ENCODE measurements at regions not wholly inside any gene's neighbourhood (a gene's known extent, or its start where the extent isn't known, plus 50 kb on each side); places are given as distances from the start of the nearest gene placed in this dataset.

DNA sequence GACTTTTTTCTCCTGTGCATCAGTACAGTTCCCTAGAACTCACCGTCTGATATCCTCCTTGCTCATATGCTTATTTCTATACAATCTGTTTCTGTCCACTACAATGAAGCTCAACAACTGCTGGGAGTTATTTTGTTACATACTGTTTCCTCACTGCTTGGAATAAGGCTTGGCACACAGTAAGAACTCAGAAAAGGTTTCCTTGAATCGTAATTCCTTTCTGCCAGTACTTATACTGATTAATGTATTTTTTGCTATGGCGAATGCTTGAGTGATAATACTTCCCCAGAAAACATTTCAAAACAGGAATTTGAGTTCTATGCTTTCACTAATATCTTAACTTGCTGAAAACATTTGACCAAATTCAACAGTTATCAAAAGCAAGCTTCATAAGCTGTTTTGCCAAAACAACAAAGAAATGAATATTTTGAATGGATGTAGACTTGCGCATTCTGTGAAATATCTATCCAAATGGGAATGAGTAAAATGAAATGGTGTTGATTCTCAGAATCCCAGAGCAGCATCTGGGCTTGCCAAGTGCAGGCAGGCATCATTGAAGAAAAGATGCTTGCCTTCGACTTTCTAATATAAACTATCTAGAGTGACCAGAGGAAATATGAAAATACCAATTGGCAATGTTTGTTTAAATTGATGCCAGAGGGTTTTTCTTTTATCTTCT lies 286.3 kb downstream of the RAP2B start:
- no peak for DNase-seq (ENCODE audit: low read depth)
- Histone ChIP-seq H3K36me3 (ENCODE audit: control insufficient read depth, insufficient read depth, low read length) (no peaks in the 10 kb centered on the region), H3K4me3 (ENCODE audit: low read depth, low read length) (no peak overlapping the region), H3K27me3 (ENCODE audit: control insufficient read depth, insufficient read depth, low read length) (no peaks in the 10 kb centered on the region)
- TF ChIP-seq CTCF (IDR thresholded peaks at IDR 0.05; ENCODE audit: insufficient read depth, low read length, poor library complexity, severe bottlenecking), result no peak

GRCh38 chr3:153456833-153457545 lies 295.0 kb downstream of the RAP2B start:
- no peak for DNase-seq (ENCODE audit: low read depth)
- no peaks in the 10 kb centered on the region for H3K36me3 ChIP-seq (ENCODE audit: control insufficient read depth, insufficient read depth, low read length)
- no peaks in the 10 kb centered on the region for H3K27me3 ChIP-seq (ENCODE audit: control insufficient read depth, insufficient read depth, low read length)
- no peak for TF ChIP-seq CTCF (IDR thresholded peaks at IDR 0.05; ENCODE audit: insufficient read depth, low read length, poor library complexity, severe bottlenecking)
- H3K4me3 ChIP-seq (ENCODE audit: low read depth, low read length), result no peak overlapping the region

DNA sequence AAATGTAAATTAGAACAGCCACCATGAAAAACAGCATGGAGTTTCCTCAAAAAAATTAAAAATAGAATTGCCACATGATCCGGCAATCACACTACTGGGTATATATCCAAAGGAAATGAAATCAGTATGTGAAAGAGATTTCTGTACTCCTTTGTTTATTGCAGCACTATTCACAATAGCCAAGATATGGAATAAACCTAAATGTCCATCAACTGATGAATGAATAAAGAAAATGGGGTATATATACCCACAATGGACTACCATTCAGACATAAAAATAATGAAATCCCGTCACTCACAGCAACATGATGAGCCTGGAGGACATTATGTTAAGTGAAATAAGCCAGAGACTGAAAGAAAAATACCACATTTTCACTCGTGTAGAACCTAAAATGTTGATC lies 296.9 kb downstream of the RAP2B start:
- DNase-seq (ENCODE audit: low read depth), result no peak
- H3K36me3 ChIP-seq (ENCODE audit: control insufficient read depth, insufficient read depth, low read length), result no peaks in the 10 kb centered on the region
- TF ChIP-seq CTCF (IDR thresholded peaks at IDR 0.05; ENCODE audit: insufficient read depth, low read length, poor library complexity, severe bottlenecking), result no peak
- no peaks in the 10 kb centered on the region for H3K27me3 ChIP-seq (ENCODE audit: control insufficient read depth, insufficient read depth, low read length)
- no peak overlapping the region for H3K4me3 ChIP-seq (ENCODE audit: low read depth, low read length)

DNA sequence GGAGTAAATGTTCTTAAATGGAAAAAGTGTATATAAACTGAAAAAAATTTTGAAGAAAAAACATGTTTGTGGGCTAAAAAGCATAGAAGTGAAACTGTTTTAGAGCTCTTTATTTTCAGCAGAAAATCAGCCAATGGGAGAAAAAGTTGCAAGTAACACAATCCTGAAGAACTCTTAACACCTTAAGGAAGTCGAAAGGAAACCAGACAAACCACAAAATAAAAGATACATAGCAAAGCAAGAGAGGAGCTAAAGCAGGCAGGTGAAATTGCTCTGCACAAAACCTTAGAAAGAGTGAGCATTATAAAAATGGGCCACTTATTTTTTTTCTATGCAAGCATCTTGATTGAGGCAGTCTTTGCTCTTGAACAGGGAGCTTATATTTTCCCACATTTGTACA lies 300.5 kb downstream of the RAP2B start:
- Histone ChIP-seq H3K27me3 (ENCODE audit: control insufficient read depth, insufficient read depth, low read length) (no peaks in the 10 kb centered on the region), H3K36me3 (ENCODE audit: control insufficient read depth, insufficient read depth, low read length) (no peaks in the 10 kb centered on the region), H3K4me3 (ENCODE audit: low read depth, low read length) (no peak overlapping the region)
- no peak for TF ChIP-seq CTCF (IDR thresholded peaks at IDR 0.05; ENCODE audit: insufficient read depth, low read length, poor library complexity, severe bottlenecking)
- no peak for DNase-seq (ENCODE audit: low read depth)

DNA sequence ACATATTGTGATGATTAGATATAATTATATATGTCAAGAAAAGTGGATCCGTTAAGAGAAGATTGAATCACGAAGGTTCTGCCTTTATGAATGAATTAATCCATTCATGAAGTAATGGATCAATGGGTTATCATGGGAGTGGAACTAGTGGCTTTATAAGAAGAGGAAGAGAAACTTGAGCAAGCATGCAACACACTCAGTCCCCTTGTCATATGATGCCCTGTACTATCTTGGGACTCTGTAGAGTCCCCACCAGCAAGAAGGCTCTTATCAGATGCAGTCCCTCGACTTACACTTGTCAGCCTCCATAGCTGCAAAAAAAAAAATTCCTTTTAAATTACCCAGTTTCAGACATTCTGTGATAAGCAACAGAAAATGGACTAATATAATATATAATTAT lies 301.9 kb downstream of the RAP2B start:
- no peak for DNase-seq (ENCODE audit: low read depth)
- no peak overlapping the region for H3K4me3 ChIP-seq (ENCODE audit: low read depth, low read length)
- no peaks in the 10 kb centered on the region for H3K27me3 ChIP-seq (ENCODE audit: control insufficient read depth, insufficient read depth, low read length)
- TF ChIP-seq CTCF (IDR thresholded peaks at IDR 0.05; ENCODE audit: insufficient read depth, low read length, poor library complexity, severe bottlenecking), result no peak
- no peaks in the 10 kb centered on the region for H3K36me3 ChIP-seq (ENCODE audit: control insufficient read depth, insufficient read depth, low read length)

Data from kidney epithelial cell (primary cell).